Islet of Langerhans (tissue), 1 donor: ENCODE measurements at regions not wholly inside any gene's neighbourhood (a gene's known extent, or its start where the extent isn't known, plus 50 kb on each side); places are given as distances from the start of the nearest gene placed in this dataset.

Experiments used
- FAIRE-seq: peaks from one replicate; lab custom pipeline; 2011; peaks lifted over from hg19 to GRCh38; lab: Jason Lieb, UNC

GRCh38 chr1:69163241-69163640 is 404.5 kb upstream of the LRRC7 start:
- no peak for FAIRE-seq

- no peak for FAIRE-seq
Measured at GRCh38 chr1:69163779-69164178, 403.9 kb upstream of the LRRC7 start.

GRCh38 chr1:69167876-69168275 is 399.8 kb upstream of the LRRC7 start:
- FAIRE-seq = no peak

GRCh38 chr1:69171248-69171647 is 396.5 kb upstream of the LRRC7 start:
- FAIRE-seq = no peak

GRCh38 chr1:69172003-69173000 is 395.4 kb upstream of the LRRC7 start:
- no peak for FAIRE-seq

- FAIRE-seq = no peak
Measured at GRCh38 chr1:69175053-69175452, 392.7 kb upstream of the LRRC7 start.

- no peak for FAIRE-seq
Measured at GRCh38 chr1:69180358-69180757, 387.4 kb upstream of the LRRC7 start.

GRCh38 chr1:69185378-69185777 is 382.3 kb upstream of the LRRC7 start:
- FAIRE-seq = no peak

GRCh38 chr1:69191335-69191734 is 376.4 kb upstream of the LRRC7 start:
- no peak for FAIRE-seq

- no peak for FAIRE-seq
Measured at GRCh38 chr1:69195136-69195535, 372.6 kb upstream of the LRRC7 start.

GRCh38 chr1:69196071-69196470 is 371.7 kb upstream of the LRRC7 start:
- FAIRE-seq = no peak

GRCh38 chr1:69197816-69198215 is 369.9 kb upstream of the LRRC7 start:
- no peak for FAIRE-seq

- FAIRE-seq = no peak
Measured at GRCh38 chr1:69201716-69202115, 366.0 kb upstream of the LRRC7 start.

GRCh38 chr1:69203166-69203565 is 364.6 kb upstream of the LRRC7 start:
- no peak for FAIRE-seq

- no peak for FAIRE-seq
Measured at GRCh38 chr1:69213644-69214043, 354.1 kb upstream of the LRRC7 start.

- FAIRE-seq = no peak
Measured at GRCh38 chr1:69215883-69216282, 351.8 kb upstream of the LRRC7 start.

GRCh38 chr1:69220672-69221071 is 347.1 kb upstream of the LRRC7 start:
- peak; percentile 76 for FAIRE-seq

- no peak for FAIRE-seq
Measured at GRCh38 chr1:69221524-69221923, 346.2 kb upstream of the LRRC7 start.

- FAIRE-seq = no peak
Measured at GRCh38 chr1:69223156-69223555, 344.6 kb upstream of the LRRC7 start.

GRCh38 chr1:69228501-69228900 is 339.2 kb upstream of the LRRC7 start:
- FAIRE-seq = no peak

- no peak for FAIRE-seq
Measured at GRCh38 chr1:69230208-69230607, 337.5 kb upstream of the LRRC7 start.

GRCh38 chr1:69233463-69233862 is 334.3 kb upstream of the LRRC7 start:
- no peak for FAIRE-seq

GRCh38 chr1:69244211-69244610 is 323.5 kb upstream of the LRRC7 start:
- no peak for FAIRE-seq

- FAIRE-seq = no peak
Measured at GRCh38 chr1:69246109-69246508, 321.6 kb upstream of the LRRC7 start.
